ENCODE measurements at regions not wholly inside any gene's neighbourhood (a gene's known extent, or its start where the extent isn't known, plus 50 kb on each side); places are given as distances from the start of the nearest gene placed in this dataset.

DNA sequence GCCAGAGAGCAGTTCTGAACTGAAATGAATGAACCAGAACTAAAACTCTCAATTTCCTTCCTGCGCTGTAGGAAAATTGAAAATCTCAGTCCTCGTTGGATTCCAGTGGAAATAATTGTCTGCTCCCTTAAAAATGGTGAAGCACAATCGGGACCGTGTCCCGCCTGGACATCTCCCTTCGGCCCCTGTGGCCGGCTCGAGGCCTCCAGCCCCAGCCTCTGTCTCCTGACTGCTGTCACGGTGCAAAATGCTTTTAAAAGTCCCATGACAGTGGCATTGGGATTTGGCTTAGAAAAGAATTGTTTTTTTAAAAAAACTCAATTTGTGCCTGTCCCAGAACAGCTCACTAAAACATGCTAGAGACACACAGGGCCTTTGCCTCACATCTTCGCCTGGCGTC lies 142.5 kb downstream of the ZNF664 start:
- TF ChIP-seq, protein P1, sequence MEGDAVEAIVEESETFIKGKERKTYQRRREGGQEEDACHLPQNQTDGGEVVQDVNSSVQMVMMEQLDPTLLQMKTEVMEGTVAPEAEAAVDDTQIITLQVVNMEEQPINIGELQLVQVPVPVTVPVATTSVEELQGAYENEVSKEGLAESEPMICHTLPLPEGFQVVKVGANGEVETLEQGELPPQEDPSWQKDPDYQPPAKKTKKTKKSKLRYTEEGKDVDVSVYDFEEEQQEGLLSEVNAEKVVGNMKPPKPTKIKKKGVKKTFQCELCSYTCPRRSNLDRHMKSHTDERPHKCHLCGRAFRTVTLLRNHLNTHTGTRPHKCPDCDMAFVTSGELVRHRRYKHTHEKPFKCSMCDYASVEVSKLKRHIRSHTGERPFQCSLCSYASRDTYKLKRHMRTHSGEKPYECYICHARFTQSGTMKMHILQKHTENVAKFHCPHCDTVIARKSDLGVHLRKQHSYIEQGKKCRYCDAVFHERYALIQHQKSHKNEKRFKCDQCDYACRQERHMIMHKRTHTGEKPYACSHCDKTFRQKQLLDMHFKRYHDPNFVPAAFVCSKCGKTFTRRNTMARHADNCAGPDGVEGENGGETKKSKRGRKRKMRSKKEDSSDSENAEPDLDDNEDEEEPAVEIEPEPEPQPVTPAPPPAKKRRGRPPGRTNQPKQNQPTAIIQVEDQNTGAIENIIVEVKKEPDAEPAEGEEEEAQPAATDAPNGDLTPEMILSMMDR (IDR thresholded peaks at IDR 0.05; ENCODE audit: low read depth, low read length, missing control alignments): no peak
- no peak for DNase-seq (ENCODE audit: low read depth)
- no peak overlapping the region for H3K4me3 ChIP-seq (ENCODE audit: low read depth, low read length)

- TF ChIP-seq, protein P1 (IDR thresholded peaks at IDR 0.05; ENCODE audit: low read depth, low read length, missing control alignments): no peak
- DNase-seq (ENCODE audit: low read depth): no peak
- no peak overlapping the region for H3K4me3 ChIP-seq (ENCODE audit: low read depth, low read length)
Measured at GRCh38 chr12:124115976-124116690, 143.1 kb downstream of the ZNF664 start.

DNA sequence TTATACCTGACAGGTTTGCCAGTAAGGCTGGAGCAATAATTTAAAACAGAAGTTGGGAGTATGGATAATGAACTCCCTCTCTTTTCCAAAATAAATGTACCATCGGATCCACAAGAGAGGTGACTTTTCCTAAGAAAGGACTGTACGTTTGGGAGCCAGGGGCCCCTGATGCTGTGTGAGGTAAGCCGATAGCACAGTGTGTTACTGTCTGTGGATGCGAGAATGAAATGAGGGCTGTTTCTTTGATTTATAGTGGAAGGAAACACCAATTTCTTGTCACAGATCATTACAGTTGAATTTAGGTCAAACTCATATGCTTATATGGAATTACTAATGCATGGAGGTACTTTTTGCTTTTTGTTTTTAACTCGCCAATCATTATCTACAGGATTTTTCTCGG lies 147.7 kb downstream of the ZNF664 start:
- no peak for DNase-seq (ENCODE audit: low read depth)
- H3K4me3 ChIP-seq (ENCODE audit: low read depth, low read length): no peak overlapping the region
- TF ChIP-seq, protein P1 (IDR thresholded peaks at IDR 0.05; ENCODE audit: low read depth, low read length, missing control alignments): no peak

DNA sequence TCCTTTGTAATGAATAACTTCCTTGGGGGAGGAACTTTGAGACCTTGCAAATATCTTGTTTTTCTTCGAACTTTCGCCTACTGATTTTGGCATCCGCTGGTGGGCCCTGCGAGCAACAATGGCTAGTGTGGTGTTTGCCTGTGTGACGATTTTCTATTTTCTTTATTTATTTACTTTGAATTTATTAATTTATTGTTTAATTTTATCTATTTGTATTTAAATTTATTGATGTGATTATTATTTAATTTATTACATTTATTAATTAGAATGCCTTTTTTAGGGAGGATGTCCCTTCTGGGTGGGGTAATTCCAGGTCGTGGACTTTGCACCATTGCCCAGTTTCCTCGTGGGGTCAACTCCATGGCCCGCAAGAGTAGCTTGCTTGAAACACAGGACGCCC lies 149.7 kb downstream of the ZNF664 start:
- H3K4me3 ChIP-seq (ENCODE audit: low read depth, low read length): no peak overlapping the region
- TF ChIP-seq, protein P1 (IDR thresholded peaks at IDR 0.05; ENCODE audit: low read depth, low read length, missing control alignments): no peak
- no peak for DNase-seq (ENCODE audit: low read depth)

GRCh38 chr12:124123296-124124000 lies 150.4 kb downstream of the ZNF664 start:
- TF ChIP-seq, protein P1 (IDR thresholded peaks at IDR 0.05; ENCODE audit: low read depth, low read length, missing control alignments): no peak
- no peak for DNase-seq (ENCODE audit: low read depth)
- H3K4me3 ChIP-seq (ENCODE audit: low read depth, low read length): no peak overlapping the region

DNA sequence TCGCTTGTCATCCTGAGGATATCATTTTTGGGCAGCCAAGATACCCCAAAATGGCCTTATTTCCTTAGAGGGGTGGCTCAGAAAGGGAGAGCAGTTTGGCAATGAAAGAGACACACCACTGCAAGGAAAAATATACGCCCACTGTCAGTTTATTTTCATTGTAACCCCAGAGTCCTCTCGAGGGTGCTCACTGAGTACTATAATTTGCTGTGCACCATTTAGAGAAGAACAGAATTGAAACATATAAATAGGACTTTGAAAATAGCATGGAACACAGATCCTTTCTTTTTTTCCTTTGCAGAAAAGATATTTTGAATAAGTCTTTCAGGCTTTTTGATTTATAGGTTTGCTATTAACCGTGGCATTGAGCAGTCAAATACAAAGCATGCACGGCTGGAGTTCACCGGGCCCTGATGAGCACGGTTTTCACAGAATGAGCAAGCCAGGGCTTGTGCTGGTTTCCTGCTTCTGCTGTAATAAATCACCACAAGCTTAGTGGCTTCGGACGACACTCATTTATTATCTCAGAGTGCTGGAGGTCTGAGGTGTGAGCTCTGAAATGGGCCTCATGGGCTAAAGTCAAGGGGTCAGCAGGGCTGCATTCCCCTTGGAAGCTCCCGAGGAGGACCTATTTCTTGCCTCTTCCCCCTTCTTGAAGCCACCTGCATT lies 152.3 kb downstream of the ZNF664 start:
- peak; percentile 53 for DNase-seq (ENCODE audit: low read depth)
- TF ChIP-seq, protein P1 (IDR thresholded peaks at IDR 0.05; ENCODE audit: low read depth, low read length, missing control alignments): no peak
- H3K4me3 ChIP-seq (ENCODE audit: low read depth, low read length): no peak overlapping the region

All from GM12864 (cell line).